ENCODE measurements at regions not wholly inside any gene's neighbourhood (a gene's known extent, or its start where the extent isn't known, plus 50 kb on each side); places are given as distances from the start of the nearest gene placed in this dataset. TPM values are rescaled to one million over a fixed set of nuclear protein-coding genes. Genes with fewer than 3 reads are reported as not detected.

- TF ChIP-seq EZH2phosphoT487 (IDR thresholded peaks at IDR 0.05) = no peak
- TF ChIP-seq, protein P1, sequence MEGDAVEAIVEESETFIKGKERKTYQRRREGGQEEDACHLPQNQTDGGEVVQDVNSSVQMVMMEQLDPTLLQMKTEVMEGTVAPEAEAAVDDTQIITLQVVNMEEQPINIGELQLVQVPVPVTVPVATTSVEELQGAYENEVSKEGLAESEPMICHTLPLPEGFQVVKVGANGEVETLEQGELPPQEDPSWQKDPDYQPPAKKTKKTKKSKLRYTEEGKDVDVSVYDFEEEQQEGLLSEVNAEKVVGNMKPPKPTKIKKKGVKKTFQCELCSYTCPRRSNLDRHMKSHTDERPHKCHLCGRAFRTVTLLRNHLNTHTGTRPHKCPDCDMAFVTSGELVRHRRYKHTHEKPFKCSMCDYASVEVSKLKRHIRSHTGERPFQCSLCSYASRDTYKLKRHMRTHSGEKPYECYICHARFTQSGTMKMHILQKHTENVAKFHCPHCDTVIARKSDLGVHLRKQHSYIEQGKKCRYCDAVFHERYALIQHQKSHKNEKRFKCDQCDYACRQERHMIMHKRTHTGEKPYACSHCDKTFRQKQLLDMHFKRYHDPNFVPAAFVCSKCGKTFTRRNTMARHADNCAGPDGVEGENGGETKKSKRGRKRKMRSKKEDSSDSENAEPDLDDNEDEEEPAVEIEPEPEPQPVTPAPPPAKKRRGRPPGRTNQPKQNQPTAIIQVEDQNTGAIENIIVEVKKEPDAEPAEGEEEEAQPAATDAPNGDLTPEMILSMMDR (IDR thresholded peaks at IDR 0.05) = no peak
- no peak for TF ChIP-seq EZH2 (IDR thresholded peaks at IDR 0.05)
- Mint-ChIP-seq H3K27me3 (ENCODE audit: insufficient read depth, low read depth) (peaks cover 4% of the 10 kb centered on the region), H3K4me3 (no peak overlapping the region), H3K4me1 (peaks cover 14% of the 10 kb centered on the region), H3K27ac (no peak overlapping the region), H3K9me3 (no peaks in the 10 kb centered on the region), H3K36me3 (no peaks in the 10 kb centered on the region)
- no peaks in the 10 kb centered on the region for H3F3A ChIP-seq (ENCODE audit: low read depth)
- H3K9me3 ChIP-seq (ENCODE audit: low read depth) = no peaks in the 10 kb centered on the region
- H3K27ac ChIP-seq = no peak overlapping the region
- no peak overlapping the region for H2AFZ ChIP-seq (replicated peaks)
- H3K36me3 ChIP-seq = no peaks in the 10 kb centered on the region
- H3K4me2 ChIP-seq = no peak overlapping the region
- peaks cover 100% of the 10 kb centered on the region for H3K27me3 ChIP-seq
- H4K20me1 ChIP-seq (ENCODE audit: low read depth) = no peaks in the 10 kb centered on the region
- no peak overlapping the region for H3K4me3 ChIP-seq
- no peaks in the 10 kb centered on the region for H3K4me1 ChIP-seq
- H3K9ac ChIP-seq = no peak overlapping the region
- H3K79me2 ChIP-seq (ENCODE audit: low read depth) = no peaks in the 10 kb centered on the region
- no peak for DNase-seq (ENCODE audit: low spot score)
Measured at GRCh38 chr9:21747175-21747574, 55.3 kb upstream of the MTAP start.

- Histone ChIP-seq H3K36me3 (no peaks in the 10 kb centered on the region), H3K27ac (no peak overlapping the region), H3F3A (ENCODE audit: low read depth) (no peaks in the 10 kb centered on the region), H3K4me1 (no peaks in the 10 kb centered on the region), H3K27me3 (peaks cover 100% of the 10 kb centered on the region), H3K9me3 (ENCODE audit: low read depth) (no peaks in the 10 kb centered on the region), H3K79me2 (ENCODE audit: low read depth) (no peaks in the 10 kb centered on the region), H4K20me1 (ENCODE audit: low read depth) (no peaks in the 10 kb centered on the region), H3K4me2 (no peak overlapping the region), H2AFZ (replicated peaks) (no peak overlapping the region), H3K4me3 (no peak overlapping the region), H3K9ac (no peak overlapping the region)
- no peaks in the 10 kb centered on the region for H3K36me3 Mint-ChIP-seq
- no peak overlapping the region for H3K4me3 Mint-ChIP-seq
- H3K4me1 Mint-ChIP-seq = peaks cover 13% of the 10 kb centered on the region
- H3K27ac Mint-ChIP-seq = no peak overlapping the region
- H3K9me3 Mint-ChIP-seq = peaks cover 2% of the 10 kb centered on the region
- no peak for DNase-seq (ENCODE audit: low spot score)
- TF ChIP-seq EZH2phosphoT487 (IDR thresholded peaks at IDR 0.05) = no peak
- TF ChIP-seq, protein P1 (IDR thresholded peaks at IDR 0.05) = no peak
- H3K27me3 Mint-ChIP-seq (ENCODE audit: insufficient read depth, low read depth) = peaks cover 4% of the 10 kb centered on the region
Measured at GRCh38 chr9:21750021-21750735, 52.3 kb upstream of the MTAP start.

DNA sequence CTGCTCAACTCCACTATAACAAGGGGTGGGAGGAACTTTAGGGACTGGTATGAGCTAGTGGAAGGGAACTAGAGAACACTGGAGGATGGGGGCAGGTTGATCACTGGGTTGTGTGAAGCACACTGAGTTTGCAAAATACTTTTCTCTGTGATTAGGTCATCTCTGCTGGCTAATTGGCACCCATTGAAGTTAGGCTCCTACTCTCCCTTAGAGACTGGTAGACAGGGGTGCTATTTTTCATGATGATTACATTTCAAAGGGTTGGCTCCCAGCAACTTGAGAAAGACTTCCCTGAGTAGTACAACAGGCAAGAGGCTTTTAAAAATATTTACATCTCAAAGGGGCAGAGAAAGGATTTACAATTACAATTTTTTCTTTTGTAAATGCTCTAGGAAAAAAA is 50.4 kb upstream of the MTAP start:
- peaks cover 13% of the 10 kb centered on the region for H3K4me1 Mint-ChIP-seq
- H4K20me1 ChIP-seq (ENCODE audit: low read depth) = no peaks in the 10 kb centered on the region
- no peaks in the 10 kb centered on the region for H3K79me2 ChIP-seq (ENCODE audit: low read depth)
- H3K9ac ChIP-seq = no peak overlapping the region
- peak overlapping the region; percentile 35 for H3K27ac Mint-ChIP-seq
- peak; percentile 12 for DNase-seq (ENCODE audit: low spot score)
- H2AFZ ChIP-seq (replicated peaks) = no peak overlapping the region
- H3K36me3 Mint-ChIP-seq = no peaks in the 10 kb centered on the region
- H3F3A ChIP-seq (ENCODE audit: low read depth) = no peaks in the 10 kb centered on the region
- TF ChIP-seq, protein P1 (IDR thresholded peaks at IDR 0.05) = no peak
- TF ChIP-seq EZH2 (IDR thresholded peaks at IDR 0.05) = no peak
- no peak for TF ChIP-seq EZH2phosphoT487 (IDR thresholded peaks at IDR 0.05)
- no peaks in the 10 kb centered on the region for H3K27me3 Mint-ChIP-seq (ENCODE audit: insufficient read depth, low read depth)
- no peaks in the 10 kb centered on the region for H3K36me3 ChIP-seq
- H3K4me3 ChIP-seq = no peak overlapping the region
- H3K4me2 ChIP-seq = no peak overlapping the region
- H3K27me3 ChIP-seq = peaks cover 100% of the 10 kb centered on the region
- no peaks in the 10 kb centered on the region for H3K9me3 ChIP-seq (ENCODE audit: low read depth)
- peaks cover 2% of the 10 kb centered on the region for H3K9me3 Mint-ChIP-seq
- H3K4me1 ChIP-seq = no peaks in the 10 kb centered on the region
- H3K27ac ChIP-seq = no peak overlapping the region
- H3K4me3 Mint-ChIP-seq = no peak overlapping the region

Small RNA genes in the stretch of these regions (small RNA-seq; reads per million reads assigned to genes)
- gene RN7SL151P = not detected
